Cerebellar cortex (tissue), 1 donor: ENCODE measurements at regions not wholly inside any gene's neighbourhood (a gene's known extent, or its start where the extent isn't known, plus 50 kb on each side); places are given as distances from the start of the nearest gene placed in this dataset.
"Not testable (repeated sequence)": the region's sequence is repeated elsewhere in the genome, so short reads cannot be mapped to it uniquely, and the experiment has no call there.

Experiments used
- DNase-seq: peaks from one replicate; pipeline ENCODE4 v3.0.0-alpha.2; 2015; ENCODE audit warnings: low spot score

- no peak for DNase-seq
Observed at GRCh38 chr3:163450698-163451097, 1627.6 kb downstream of the SI start.

- DNase-seq: no peak
Observed at GRCh38 chr3:163438760-163439159, 1639.5 kb downstream of the SI start.

GRCh38 chr3:163422671-163423070 lies 1655.6 kb downstream of the SI start:
- DNase-seq: no peak

DNA sequence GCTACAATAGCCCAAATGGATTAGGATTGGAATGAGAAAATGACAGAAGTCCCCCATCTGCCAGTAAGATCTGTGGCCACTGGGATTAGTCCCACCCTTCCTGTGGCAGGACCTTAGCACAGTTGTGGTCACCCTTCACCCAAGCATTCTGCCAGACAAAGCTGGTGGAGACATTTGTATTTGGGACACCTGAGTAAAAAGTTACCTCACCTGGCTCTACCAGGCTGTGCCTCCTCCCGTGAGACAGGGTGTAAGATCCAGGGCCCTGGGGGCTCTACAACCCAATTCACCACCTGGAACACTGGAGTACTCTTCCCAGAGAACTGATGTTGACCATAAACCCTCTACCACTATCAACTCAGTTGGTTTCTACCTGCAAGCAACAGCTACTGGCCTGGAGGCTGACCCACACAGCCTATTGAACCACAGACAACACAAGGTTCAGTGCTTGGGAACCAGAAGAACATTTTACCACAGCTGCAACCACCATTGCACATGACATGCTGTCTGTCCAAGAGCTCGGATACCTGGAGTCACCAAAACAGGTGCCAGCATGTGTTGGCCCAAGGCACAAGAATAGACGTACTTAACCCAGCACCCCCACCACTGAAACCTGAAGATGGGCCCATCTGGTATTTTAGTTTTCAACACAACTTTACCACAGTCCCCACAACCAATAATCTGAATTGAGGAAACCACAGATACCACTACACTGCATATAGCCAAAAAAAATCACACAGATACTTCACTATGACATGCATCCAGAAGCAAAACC lies 1686.7 kb downstream of the SI start:
- no peak for DNase-seq

- DNase-seq: no peak
Observed at GRCh38 chr3:163384383-163384782, 1693.9 kb downstream of the SI start.

- no peak for DNase-seq
Observed at GRCh38 chr3:163382183-163382582, 1696.1 kb downstream of the SI start.

- DNase-seq: no peak
Observed at GRCh38 chr3:163368168-163368567, 1710.1 kb downstream of the SI start.

GRCh38 chr3:163364717-163365116 lies 1713.6 kb downstream of the SI start:
- no peak for DNase-seq

DNA sequence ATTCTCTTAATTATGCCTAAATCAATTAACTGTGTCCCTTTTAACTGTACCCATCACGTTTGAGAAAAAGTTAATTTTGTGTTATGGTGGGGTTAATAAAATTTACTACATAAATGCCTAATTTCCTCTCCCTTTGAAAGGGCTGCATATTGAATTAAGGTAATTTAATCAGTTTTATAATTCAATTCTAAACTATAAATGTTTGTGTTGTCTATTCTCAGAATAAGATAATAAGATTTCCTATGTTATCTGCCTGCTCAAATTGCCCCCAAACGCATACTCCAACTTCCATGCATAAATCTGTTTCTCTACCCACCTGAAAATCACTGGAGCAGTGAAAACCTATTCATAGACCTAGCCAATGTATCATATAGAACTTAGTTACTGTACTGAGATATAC lies 1716.1 kb downstream of the SI start:
- no peak for DNase-seq

- not testable (repeated sequence) for DNase-seq
Observed at GRCh38 chr3:163361357-163361878, 1716.9 kb downstream of the SI start.

DNA sequence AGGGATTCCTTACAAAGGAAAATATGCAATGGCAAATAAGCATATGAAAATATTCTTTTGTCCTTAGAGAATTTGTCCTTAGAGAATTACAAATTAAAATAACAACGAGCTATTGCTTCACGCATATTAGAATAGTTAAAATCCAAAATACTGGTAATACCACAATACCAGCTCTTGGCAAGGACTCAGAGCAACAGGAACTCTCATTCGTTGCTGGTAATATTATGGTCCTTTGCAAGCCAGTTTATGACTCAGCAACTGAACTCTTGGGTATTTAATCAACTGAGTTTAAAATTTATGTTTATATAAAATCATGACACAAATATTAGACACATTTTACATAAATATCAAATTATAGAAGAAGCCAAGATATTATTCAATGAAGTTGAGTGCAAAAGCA lies 1730.4 kb downstream of the SI start:
- no peak for DNase-seq

DNA sequence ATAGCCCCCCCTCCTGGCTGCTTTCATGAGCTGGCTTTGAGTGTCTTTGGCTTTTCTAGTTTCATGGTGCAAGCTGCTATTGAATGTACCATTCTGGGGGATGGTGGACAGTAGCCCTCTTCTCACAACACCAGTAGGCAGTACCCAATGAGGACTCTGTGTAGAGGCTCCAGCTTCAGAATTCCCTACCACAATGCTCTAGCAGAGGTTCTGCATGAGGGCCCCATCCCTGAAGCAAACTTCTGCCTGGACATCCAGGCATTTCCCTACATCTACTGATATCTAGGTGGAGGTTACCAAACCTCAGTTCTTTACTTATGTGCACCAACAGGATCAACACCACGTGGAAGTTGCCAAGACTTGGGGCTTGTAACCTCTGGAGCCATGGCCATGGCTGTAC lies 1742.9 kb downstream of the SI start:
- no peak for DNase-seq

DNA sequence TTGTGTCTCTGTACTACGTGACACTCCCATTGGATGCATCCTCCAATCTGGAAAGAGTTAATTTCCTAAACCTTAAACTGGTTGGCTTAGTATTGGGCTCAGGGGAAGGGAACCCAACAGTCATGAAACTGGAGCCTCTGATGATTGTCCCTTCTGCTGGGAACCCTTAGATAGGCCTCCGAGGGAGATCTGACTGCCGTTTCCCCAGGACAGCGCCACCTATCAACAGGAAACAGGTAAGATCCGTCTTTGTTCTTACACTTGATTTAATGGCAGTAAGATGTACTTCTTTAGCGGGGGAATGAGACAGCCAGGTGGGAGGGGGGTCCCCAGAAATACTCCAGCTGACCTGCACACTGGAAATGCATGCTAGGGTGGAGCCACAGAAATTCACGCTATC lies 1749.6 kb downstream of the SI start:
- no peak for DNase-seq

- DNase-seq: no peak
Observed at GRCh38 chr3:163327086-163327485, 1751.2 kb downstream of the SI start.

- DNase-seq: no peak
Observed at GRCh38 chr3:163315786-163316185, 1762.5 kb downstream of the SI start.

GRCh38 chr3:163306405-163306804 lies 1771.9 kb downstream of the SI start:
- DNase-seq: no peak

DNA sequence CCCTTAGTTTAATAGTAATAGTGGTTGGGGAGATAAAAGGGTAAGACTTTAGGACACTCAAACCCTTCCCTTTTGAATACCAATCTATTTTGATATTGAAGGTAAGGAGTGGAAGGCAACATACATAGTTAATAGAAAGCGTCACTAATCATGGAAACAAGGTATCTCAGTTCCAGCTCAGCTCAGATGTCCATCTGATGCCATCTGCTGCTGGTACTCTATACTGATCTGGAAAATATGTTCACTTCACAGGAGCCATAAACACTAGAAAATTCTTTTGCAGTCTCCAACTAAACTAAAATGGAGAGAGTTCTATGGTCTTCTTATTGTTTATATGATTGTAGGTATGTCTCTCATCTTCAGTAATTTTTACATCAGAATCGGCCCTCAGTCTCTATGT lies 1777.1 kb downstream of the OTOL1 start:
- no peak for DNase-seq

- DNase-seq: no peak
Observed at GRCh38 chr3:163266731-163267130, 1770.1 kb downstream of the OTOL1 start.

DNA sequence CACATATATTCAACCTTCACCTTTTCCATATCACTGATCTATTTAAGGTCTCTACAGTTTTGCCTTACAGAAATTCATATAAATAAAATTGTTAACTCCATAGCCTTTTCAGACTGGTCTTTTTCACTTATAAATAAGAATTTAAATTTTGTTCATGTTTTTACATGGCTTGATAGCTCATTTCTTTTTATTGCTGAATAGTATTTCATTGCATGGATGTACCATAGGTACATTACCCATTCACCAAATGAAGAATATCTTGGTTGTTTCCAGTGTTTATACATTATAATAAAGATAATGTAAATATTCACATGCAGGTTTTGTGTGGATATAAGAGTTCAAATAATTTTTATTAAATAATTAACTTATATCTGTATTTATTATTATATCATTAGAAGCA lies 1765.0 kb downstream of the OTOL1 start:
- DNase-seq: no peak

DNA sequence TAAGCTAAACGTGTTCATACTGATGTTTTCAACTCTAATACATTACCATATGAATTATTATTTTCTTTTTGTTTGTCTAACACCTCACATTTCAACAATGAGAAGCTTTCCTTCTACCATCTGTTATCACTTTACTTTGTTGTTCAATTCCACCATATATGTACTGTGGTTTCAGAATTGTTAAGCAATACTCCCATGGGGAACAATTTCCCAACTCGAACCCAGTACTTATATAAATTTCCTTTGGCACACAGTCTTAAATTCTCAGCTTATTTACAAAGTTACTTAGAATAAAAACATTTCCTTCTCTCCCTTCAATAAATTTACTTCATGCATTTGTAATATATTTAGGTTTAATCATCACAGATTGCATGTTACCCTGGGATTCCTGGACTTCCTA lies 1764.4 kb downstream of the OTOL1 start:
- DNase-seq: no peak

DNA sequence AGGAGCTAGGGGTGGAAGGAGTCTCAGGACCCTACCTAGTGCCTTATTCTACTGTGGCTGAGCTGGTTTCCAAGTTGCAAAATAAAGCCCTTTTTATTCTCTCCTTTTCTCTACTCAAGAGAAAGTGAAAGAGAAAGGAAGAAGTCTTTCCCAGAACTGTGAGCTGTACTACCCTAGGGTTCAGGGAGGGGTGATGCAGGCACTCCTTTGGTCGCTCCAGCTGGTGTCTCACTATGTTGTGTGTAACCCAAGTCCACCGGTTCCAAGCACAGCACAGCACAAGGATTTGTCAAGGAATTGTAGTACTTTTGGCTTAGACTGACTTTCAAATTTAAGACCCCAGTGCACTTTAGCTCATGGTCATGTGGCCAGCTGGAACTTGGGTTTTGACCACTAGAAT lies 1721.7 kb downstream of the OTOL1 start:
- no peak for DNase-seq

DNA sequence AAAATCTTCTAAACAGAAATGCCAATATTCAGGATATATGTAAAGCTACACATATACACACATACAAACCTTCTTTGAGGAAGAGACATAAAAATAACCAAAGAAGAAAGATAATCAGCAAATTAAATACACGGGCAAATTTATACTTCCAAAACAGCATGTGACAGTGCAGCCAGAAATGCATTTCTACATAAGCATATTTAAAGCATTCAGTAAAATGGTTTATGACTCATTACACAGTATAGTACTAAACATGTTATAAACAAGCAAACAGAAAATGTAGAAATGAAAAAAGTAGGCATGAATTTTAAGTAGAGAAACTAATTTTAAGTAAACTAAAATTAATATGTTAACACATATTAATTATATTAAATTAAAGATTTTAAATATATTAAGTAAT lies 1717.2 kb downstream of the OTOL1 start:
- DNase-seq: no peak

GRCh38 chr3:163196815-163197374 lies 1700.3 kb downstream of the OTOL1 start:
- no peak for DNase-seq

- DNase-seq: no peak
Observed at GRCh38 chr3:163196245-163196644, 1699.6 kb downstream of the OTOL1 start.
